Uterus (tissue), 3 donors: ENCODE measurements at regions not wholly inside any gene's neighbourhood (a gene's known extent, or its start where the extent isn't known, plus 50 kb on each side); places are given as distances from the start of the nearest gene placed in this dataset.

Source experiments
- DNase-seq, 2 donors: peaks; one replicate each; pipeline ENCODE4 v3.0.0-alpha.2; 2019 to 2020
- H3K27ac ChIP-seq, 2 donors: fragments of 200-600 bp; sonication (generic); 1 replicate in 1 of 2; 2 replicates in 1 of 2; pipeline ENCODE4 v1.5.1; 2016 to 2018
- H3K27me3 ChIP-seq, 2 donors: fragments of 200-600 bp; sonication (generic); one replicate each; pipeline ENCODE4 v1.5.1; 2018 to 2019; ENCODE audit warnings: control low read depth in 1 of 2
- H3K36me3 ChIP-seq, 2 donors: fragments of 200-600 bp; sonication (generic); one replicate each; pipeline ENCODE4 v1.5.1; 2019; ENCODE audit warnings: control low read depth in 1 of 2
- H3K4me1 ChIP-seq, 2 donors: fragments of 200-600 bp; sonication (generic); one replicate each; pipeline ENCODE4 v1.5.1; 2018 to 2019; ENCODE audit warnings: control low read depth in 1 of 2
- H3K4me3 ChIP-seq, 2 donors: fragments of 200-600 bp; sonication (generic); 1 replicate in 1 of 2; 2 replicates in 1 of 2; pipeline ENCODE4 v1.5.1; 2018 to 2019; ENCODE audit warnings: mild to moderate bottlenecking in 1 of 2
- H3K9me3 ChIP-seq, 2 donors: fragments of 200-600 bp; sonication (generic); one replicate each; pipeline ENCODE4 v1.5.1; 2019; ENCODE audit warnings: control low read depth in 1 of 2
- POLR2A ChIP-seq, 2 donors: fragments of 450-650 bp; IDR thresholded peaks; one replicate each; pipeline ENCODE4 v1.6.1; 2016; ENCODE audit warnings: antibody characterized with exemption in 2 of 2, mild to moderate bottlenecking in 1 of 2, moderate library complexity in 1 of 2
- intact Hi-C: fragments of 100-400 bp; cut with DNase I; formaldehyde crosslinking; loops from one replicate; pipeline ENCODE4 v1.15.1; 2023; ENCODE audit warnings: low total_unique reads
- TF ChIP-seq, protein P1 (sequence below), 4 experiments: fragments of 200-600 bp in 2 of 4; fragments of 450-650 bp in 2 of 4; sonication (generic) in 2 of 4; IDR thresholded peaks; one replicate each; pipeline ENCODE4 v1.5.1; 2016 to 2019; ENCODE audit warnings: antibody characterized with exemption in 4 of 4, mild to moderate bottlenecking in 2 of 4, moderate library complexity in 1 of 4
- donor health status: DM: yes; HTN: yes; CAD: no.

DNA sequence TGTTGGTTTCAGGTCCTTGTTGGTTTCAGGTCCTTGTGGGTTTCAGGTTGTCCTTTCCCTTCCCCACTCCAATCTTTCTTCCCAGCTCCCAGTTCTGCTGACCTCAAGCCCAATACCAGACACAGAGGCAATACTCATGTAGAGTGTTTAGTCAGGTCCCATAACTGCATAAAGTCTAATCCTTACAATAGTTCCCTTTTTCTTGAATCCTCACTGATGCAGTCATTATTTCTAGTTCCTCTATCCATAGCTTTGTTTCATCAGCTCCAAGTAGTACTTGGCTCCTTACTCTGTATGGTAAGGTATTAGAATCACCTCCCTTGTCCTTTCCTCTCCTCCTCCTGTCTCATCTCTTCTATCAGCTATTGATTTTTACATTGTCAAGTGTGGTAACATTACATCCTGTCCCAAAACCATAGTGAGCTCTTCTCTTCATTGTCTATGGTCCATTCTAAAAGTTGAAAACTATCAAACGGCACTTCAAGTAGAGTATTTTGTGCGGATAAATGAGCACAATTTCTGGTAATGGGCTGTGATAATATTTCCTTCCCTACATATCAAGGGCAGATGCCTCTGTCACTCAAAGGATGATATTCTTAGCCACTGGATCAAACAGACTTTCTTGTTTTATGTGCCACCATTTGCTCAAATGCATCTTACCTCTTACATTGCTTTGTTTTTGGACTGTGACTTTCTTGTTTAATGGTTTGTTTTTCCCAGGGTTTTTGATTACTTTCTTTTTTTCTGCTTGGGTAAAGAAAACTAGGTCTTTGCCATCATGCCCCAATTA, 57.2 kb upstream of the JDP2 start:
- Histone ChIP-seq H3K36me3 (no peaks in the 10 kb centered on the region), H3K9me3 (no peaks in the 10 kb centered on the region), H3K4me3 (no peak overlapping the region), H3K27me3 (no peaks in the 10 kb centered on the region), H3K27ac (no peak overlapping the region), H3K4me1 (no peaks in the 10 kb centered on the region)
- DNase-seq = no peak
- no peak for TF ChIP-seq POLR2A (IDR thresholded peaks at IDR 0.05)
- TF ChIP-seq, protein P1, sequence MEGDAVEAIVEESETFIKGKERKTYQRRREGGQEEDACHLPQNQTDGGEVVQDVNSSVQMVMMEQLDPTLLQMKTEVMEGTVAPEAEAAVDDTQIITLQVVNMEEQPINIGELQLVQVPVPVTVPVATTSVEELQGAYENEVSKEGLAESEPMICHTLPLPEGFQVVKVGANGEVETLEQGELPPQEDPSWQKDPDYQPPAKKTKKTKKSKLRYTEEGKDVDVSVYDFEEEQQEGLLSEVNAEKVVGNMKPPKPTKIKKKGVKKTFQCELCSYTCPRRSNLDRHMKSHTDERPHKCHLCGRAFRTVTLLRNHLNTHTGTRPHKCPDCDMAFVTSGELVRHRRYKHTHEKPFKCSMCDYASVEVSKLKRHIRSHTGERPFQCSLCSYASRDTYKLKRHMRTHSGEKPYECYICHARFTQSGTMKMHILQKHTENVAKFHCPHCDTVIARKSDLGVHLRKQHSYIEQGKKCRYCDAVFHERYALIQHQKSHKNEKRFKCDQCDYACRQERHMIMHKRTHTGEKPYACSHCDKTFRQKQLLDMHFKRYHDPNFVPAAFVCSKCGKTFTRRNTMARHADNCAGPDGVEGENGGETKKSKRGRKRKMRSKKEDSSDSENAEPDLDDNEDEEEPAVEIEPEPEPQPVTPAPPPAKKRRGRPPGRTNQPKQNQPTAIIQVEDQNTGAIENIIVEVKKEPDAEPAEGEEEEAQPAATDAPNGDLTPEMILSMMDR (IDR thresholded peaks at IDR 0.05) = no peak
- intact Hi-C loops = no loop called here

DNA sequence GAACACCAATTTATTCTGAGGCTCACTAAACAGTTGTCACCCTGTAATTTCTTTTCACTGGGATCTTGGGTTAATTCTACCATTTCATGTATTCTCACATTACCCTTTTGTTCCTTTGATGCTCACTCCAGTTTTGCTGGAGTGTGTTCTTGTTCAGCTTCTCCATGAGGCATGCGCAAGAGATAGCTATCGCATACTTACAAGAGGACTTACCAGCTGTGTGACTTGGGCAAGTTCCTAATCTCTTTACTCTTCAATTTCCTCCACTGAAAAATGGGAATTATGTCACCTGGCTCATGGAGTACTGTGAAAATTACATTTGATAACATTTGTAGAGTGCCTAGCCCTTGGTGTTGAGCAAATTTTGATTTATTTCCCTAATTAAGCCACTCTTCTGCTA, 56.5 kb upstream of the JDP2 start:
- no peak for TF ChIP-seq POLR2A (IDR thresholded peaks at IDR 0.05)
- TF ChIP-seq, protein P1 (IDR thresholded peaks at IDR 0.05) = no peak
- Histone ChIP-seq H3K4me1 (no peaks in the 10 kb centered on the region), H3K27ac (no peak overlapping the region), H3K36me3 (no peaks in the 10 kb centered on the region), H3K9me3 (no peaks in the 10 kb centered on the region), H3K4me3 (no peak overlapping the region), H3K27me3 (no peaks in the 10 kb centered on the region)
- DNase-seq = no peak
- intact Hi-C loops = no loop called here

DNA sequence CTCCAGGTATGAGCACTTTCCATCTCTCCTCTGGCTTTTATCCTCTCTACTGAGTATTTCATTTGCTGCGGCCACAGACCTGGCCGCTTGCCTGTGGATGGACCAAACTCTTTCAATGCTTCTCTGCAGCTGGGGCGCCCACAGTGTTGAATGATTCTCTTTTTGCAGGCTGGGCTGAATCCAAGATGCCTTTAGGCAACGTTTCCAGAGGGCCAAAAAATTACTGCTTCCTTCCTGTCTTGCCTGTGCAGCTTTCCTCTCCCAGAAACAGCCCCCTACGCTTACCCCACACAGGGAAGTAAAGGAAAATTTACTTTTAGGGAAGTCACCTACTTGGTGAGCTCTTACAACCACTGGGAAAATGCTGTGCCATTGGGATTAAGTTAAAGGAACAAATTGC, 55.6 kb upstream of the JDP2 start:
- no peak for DNase-seq
- no peak overlapping the region for H3K4me3 ChIP-seq
- no peaks in the 10 kb centered on the region for H3K36me3 ChIP-seq
- intact Hi-C loops = no loop called here
- TF ChIP-seq, protein P1 (IDR thresholded peaks at IDR 0.05) = no peak
- TF ChIP-seq POLR2A (IDR thresholded peaks at IDR 0.05) = no peak
- H3K4me1 ChIP-seq = no peaks in the 10 kb centered on the region
- no peaks in the 10 kb centered on the region for H3K9me3 ChIP-seq
- no peak overlapping the region for H3K27ac ChIP-seq
- no peaks in the 10 kb centered on the region for H3K27me3 ChIP-seq

DNA sequence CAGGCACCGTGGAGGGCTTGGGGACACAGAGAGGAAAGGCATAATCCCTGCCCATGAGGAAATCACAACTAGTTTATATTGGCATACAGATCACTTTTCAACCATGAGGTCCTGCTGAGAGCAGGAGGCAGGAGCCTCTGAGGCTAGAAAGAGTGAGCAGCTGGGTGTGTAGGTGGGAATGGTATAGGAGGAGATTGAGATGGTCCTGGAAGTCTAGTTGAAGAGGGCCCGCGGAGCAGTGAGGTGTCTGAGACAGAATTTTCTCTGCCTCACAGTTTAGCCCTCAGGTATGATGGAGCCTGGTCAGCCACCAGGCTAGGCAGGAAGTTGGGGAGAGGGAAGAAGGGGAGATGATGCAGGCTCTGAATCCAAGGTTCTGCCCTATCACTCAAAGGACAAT, 54.7 kb upstream of the JDP2 start:
- Histone ChIP-seq H3K9me3 (no peaks in the 10 kb centered on the region), H3K4me3 (no peak overlapping the region), H3K36me3 (no peaks in the 10 kb centered on the region), H3K27ac (no peak overlapping the region), H3K27me3 (no peaks in the 10 kb centered on the region), H3K4me1 (no peaks in the 10 kb centered on the region)
- intact Hi-C loops = no loop called here
- TF ChIP-seq POLR2A (IDR thresholded peaks at IDR 0.05) = no peak
- TF ChIP-seq, protein P1 (IDR thresholded peaks at IDR 0.05) = no peak
- no peak for DNase-seq

DNA sequence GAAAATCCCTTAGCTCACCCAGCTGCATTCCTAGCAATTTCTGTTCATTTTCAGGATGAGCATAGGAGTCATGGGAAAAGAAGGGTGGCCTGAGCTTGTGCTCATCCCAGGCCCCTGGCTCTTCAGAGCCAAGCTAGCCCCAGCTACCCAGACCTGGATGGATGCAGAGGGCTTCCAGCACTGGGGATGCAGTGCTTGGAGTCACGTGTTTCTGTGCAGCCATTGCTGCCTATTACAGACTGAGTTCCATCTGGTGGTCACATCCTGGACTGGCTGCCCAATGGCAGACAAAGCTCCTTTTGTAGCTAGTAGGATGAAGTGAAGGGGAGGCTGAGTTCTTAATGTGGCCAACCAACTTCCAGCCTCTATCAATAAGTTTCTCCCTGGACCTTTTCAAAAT, 54.2 kb upstream of the JDP2 start:
- no peaks in the 10 kb centered on the region for H3K27me3 ChIP-seq
- H3K4me1 ChIP-seq = no peaks in the 10 kb centered on the region
- H3K4me3 ChIP-seq = no peak overlapping the region
- no peak for DNase-seq
- TF ChIP-seq, protein P1 (IDR thresholded peaks at IDR 0.05) = no peak
- no peak for TF ChIP-seq POLR2A (IDR thresholded peaks at IDR 0.05)
- H3K36me3 ChIP-seq = no peaks in the 10 kb centered on the region
- H3K27ac ChIP-seq = no peak overlapping the region
- no peaks in the 10 kb centered on the region for H3K9me3 ChIP-seq
- intact Hi-C loops = no loop called here
